Mesodermal cell (in vitro differentiated cells): ENCODE measurements at regions not wholly inside any gene's neighbourhood (a gene's known extent, or its start where the extent isn't known, plus 50 kb on each side); places are given as distances from the start of the nearest gene placed in this dataset.
"Not testable (repeated sequence)": the region's sequence is repeated elsewhere in the genome, so short reads cannot be mapped to it uniquely, and the experiment has no call there.

Experiments used
- H3K27ac ChIP-seq: 2 replicates; pipeline ENCODE4 v1.7.0; 2013; ENCODE audit warnings: mild to moderate bottlenecking, low read depth, low read length, moderate library complexity; ENCODE audit not compliant: severe bottlenecking
- H3K36me3 ChIP-seq: 2 replicates; pipeline ENCODE4 v1.7.1; 2013; ENCODE audit warnings: mild to moderate bottlenecking, low read length, moderate library complexity; ENCODE audit not compliant: control insufficient read depth, insufficient read depth
- H3K4me1 ChIP-seq: one replicate; pipeline ENCODE4 v1.7.1; 2013; ENCODE audit warnings: mild to moderate bottlenecking, low read length; ENCODE audit not compliant: insufficient read depth, control insufficient read depth, poor library complexity, severe bottlenecking
- H3K4me3 ChIP-seq: 2 replicates; pipeline ENCODE4 v1.7.0; 2013; ENCODE audit warnings: low read length, control low read depth, mild to moderate bottlenecking; ENCODE audit not compliant: insufficient read depth, poor library complexity, severe bottlenecking; ENCODE audit errors: extremely low read depth
- H3K9me3 ChIP-seq: 2 replicates; pipeline ENCODE4 v1.7.1; 2013; ENCODE audit warnings: mild to moderate bottlenecking, low read length, moderate library complexity; ENCODE audit not compliant: control insufficient read depth
- WGBS, 2 experiments: methylation state at CpG; one replicate each; pipeline ENCODE4 v1.1.5; 2013; ENCODE audit warnings: missing lambda C conversion rate in 2 of 2; ENCODE audit not compliant: insufficient coverage in 2 of 2; 5-methylcytosine and 5-hydroxymethylcytosine counted together

GRCh38 chr11:29634244-29634643, 382.6 kb downstream of the KCNA4 start:
- Histone ChIP-seq H3K36me3 (no peaks in the 10 kb centered on the region), H3K4me3 (no peak overlapping the region), H3K4me1 (no peaks in the 10 kb centered on the region), H3K27ac (no peak overlapping the region), H3K9me3 (no peaks in the 10 kb centered on the region)

- Histone ChIP-seq H3K36me3 (no peaks in the 10 kb centered on the region), H3K9me3 (no peaks in the 10 kb centered on the region), H3K4me3 (no peak overlapping the region), H3K27ac (peak overlapping the region; percentile 37), H3K4me1 (peaks cover 9% of the 10 kb centered on the region)
- WGBS, 2 experiments = 88 to 94% methylated on average over 1 to 3 of the region's 3 CpGs
Observed at GRCh38 chr11:29629286-29629685, 387.5 kb downstream of the KCNA4 start.

- WGBS, 2 experiments = 84 to 90% methylated on average over 2 to 3 of the region's 3 CpGs
- H3K9me3 ChIP-seq = no peaks in the 10 kb centered on the region
- H3K36me3 ChIP-seq = no peaks in the 10 kb centered on the region
- peaks cover 9% of the 10 kb centered on the region for H3K4me1 ChIP-seq
- H3K4me3 ChIP-seq = no peak overlapping the region
- peak overlapping the region; percentile 37 for H3K27ac ChIP-seq
Observed at GRCh38 chr11:29628609-29629008, 388.2 kb downstream of the KCNA4 start.

GRCh38 chr11:29627541-29627940, 389.3 kb downstream of the KCNA4 start:
- Histone ChIP-seq H3K27ac (no peak overlapping the region), H3K4me1 (peaks cover 19% of the 10 kb centered on the region), H3K4me3 (no peak overlapping the region), H3K9me3 (no peaks in the 10 kb centered on the region), H3K36me3 (no peaks in the 10 kb centered on the region)
- no CpG with 5 or more reads among the region's 1 CpG for WGBS, 2 experiments

- 50% methylated on average over 1 of the region's 5 CpGs; no CpG with 5 or more reads in 1 of the 2 experiments for WGBS, 2 experiments
Observed at GRCh38 chr11:29623144-29623722, 393.6 kb downstream of the KCNA4 start.

GRCh38 chr11:29616611-29617010, 400.2 kb downstream of the KCNA4 start:
- no peaks in the 10 kb centered on the region for H3K4me1 ChIP-seq
- no peaks in the 10 kb centered on the region for H3K9me3 ChIP-seq
- no peak overlapping the region for H3K4me3 ChIP-seq
- no peak overlapping the region for H3K27ac ChIP-seq
- no peaks in the 10 kb centered on the region for H3K36me3 ChIP-seq

More at GRCh38 chr11:29623144-29623722, 393.6 kb downstream of the KCNA4 start:
- Histone ChIP-seq H3K27ac (no peak overlapping the region), H3K9me3 (no peaks in the 10 kb centered on the region), H3K4me3 (no peak overlapping the region), H3K36me3 (no peaks in the 10 kb centered on the region), H3K4me1 (peaks cover 11% of the 10 kb centered on the region)

- Histone ChIP-seq H3K36me3 (no peaks in the 10 kb centered on the region), H3K27ac (no peak overlapping the region), H3K4me1 (no peaks in the 10 kb centered on the region), H3K9me3 (no peaks in the 10 kb centered on the region), H3K4me3 (no peak overlapping the region)
- WGBS, 2 experiments = 85 to 93% methylated on average over 1 to 2 of the region's 2 CpGs
Observed at GRCh38 chr11:29612423-29612822, 404.4 kb downstream of the KCNA4 start.

GRCh38 chr11:29606330-29607031, 410.3 kb downstream of the KCNA4 start:
- Histone ChIP-seq H3K36me3 (no peaks in the 10 kb centered on the region), H3K27ac (no peak overlapping the region), H3K4me1 (no peaks in the 10 kb centered on the region), H3K4me3 (no peak overlapping the region), H3K9me3 (no peaks in the 10 kb centered on the region)
- whole genome bisulfite sequencing, 2 experiments = 96 to 100% methylated on average over 2 of the region's 4 CpGs

- H3K9me3 ChIP-seq, H3K27ac ChIP-seq, H3K4me1 ChIP-seq, H3K36me3 ChIP-seq, H3K4me3 ChIP-seq: not testable (repeated sequence)
- WGBS, 2 experiments = 98% methylated on average over 11 to 13 of the region's 27 CpGs
Observed at GRCh38 chr11:29600151-29600575, 416.7 kb downstream of the KCNA4 start.

GRCh38 chr11:29584342-29584741, 432.5 kb downstream of the KCNA4 start:
- Histone ChIP-seq H3K4me3 (no peak overlapping the region), H3K4me1 (no peaks in the 10 kb centered on the region), H3K27ac (no peak overlapping the region), H3K9me3 (no peaks in the 10 kb centered on the region), H3K36me3 (no peaks in the 10 kb centered on the region)

GRCh38 chr11:29578806-29579205, 438.0 kb downstream of the KCNA4 start:
- Histone ChIP-seq H3K4me3 (no peak overlapping the region), H3K9me3 (no peaks in the 10 kb centered on the region), H3K27ac (no peak overlapping the region), H3K4me1 (no peaks in the 10 kb centered on the region), H3K36me3 (no peaks in the 10 kb centered on the region)
- WGBS, 2 experiments = 66% methylated on average over 2 of the region's 2 CpGs; no CpG with 5 or more reads in 1 of the 2 experiments
